ENCODE measurements at regions not wholly inside any gene's neighbourhood (a gene's known extent, or its start where the extent isn't known, plus 50 kb on each side); places are given as distances from the start of the nearest gene placed in this dataset.

DNA sequence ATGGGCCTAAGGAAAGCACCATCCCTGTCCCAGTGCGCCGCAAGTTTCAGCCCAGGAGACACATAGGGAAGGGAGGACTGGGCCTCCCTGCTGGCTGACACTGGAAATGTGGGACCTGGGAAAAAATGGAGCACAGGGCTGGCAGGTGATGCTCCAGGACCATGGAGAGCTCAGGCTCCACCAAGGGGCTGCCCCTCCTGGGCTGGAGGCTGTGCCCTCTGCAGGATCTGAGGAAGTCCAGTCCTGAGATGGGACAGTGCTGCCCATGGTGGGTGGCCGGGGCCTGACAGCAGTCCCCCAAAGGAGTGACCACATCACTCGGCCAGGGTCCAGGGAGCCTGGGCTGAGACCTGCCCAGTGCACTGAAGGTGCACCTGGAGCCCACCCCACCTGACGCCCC is 108.6 kb upstream of the TEKT4 start:
- TF ChIP-seq ZIC2 (tag by site-specific recombination; IDR thresholded peaks at IDR 0.05): no peak
- TF ChIP-seq, protein P1, sequence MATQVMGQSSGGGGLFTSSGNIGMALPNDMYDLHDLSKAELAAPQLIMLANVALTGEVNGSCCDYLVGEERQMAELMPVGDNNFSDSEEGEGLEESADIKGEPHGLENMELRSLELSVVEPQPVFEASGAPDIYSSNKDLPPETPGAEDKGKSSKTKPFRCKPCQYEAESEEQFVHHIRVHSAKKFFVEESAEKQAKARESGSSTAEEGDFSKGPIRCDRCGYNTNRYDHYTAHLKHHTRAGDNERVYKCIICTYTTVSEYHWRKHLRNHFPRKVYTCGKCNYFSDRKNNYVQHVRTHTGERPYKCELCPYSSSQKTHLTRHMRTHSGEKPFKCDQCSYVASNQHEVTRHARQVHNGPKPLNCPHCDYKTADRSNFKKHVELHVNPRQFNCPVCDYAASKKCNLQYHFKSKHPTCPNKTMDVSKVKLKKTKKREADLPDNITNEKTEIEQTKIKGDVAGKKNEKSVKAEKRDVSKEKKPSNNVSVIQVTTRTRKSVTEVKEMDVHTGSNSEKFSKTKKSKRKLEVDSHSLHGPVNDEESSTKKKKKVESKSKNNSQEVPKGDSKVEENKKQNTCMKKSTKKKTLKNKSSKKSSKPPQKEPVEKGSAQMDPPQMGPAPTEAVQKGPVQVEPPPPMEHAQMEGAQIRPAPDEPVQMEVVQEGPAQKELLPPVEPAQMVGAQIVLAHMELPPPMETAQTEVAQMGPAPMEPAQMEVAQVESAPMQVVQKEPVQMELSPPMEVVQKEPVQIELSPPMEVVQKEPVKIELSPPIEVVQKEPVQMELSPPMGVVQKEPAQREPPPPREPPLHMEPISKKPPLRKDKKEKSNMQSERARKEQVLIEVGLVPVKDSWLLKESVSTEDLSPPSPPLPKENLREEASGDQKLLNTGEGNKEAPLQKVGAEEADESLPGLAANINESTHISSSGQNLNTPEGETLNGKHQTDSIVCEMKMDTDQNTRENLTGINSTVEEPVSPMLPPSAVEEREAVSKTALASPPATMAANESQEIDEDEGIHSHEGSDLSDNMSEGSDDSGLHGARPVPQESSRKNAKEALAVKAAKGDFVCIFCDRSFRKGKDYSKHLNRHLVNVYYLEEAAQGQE (tag by site-specific recombination; IDR thresholded peaks at IDR 0.05): peak; percentile 89
- no peak overlapping the region for H3K27ac ChIP-seq (ENCODE audit: extremely low read depth, low read depth, low read length)
- no peaks in the 10 kb centered on the region for H3K4me1 ChIP-seq (ENCODE audit: control insufficient read depth, insufficient read depth, low read length)
- ChIA-PET CTCF (no interaction called here), POLR2A (no interaction called here)
- no peaks in the 10 kb centered on the region for H3K36me3 ChIP-seq (ENCODE audit: control insufficient read depth in 2 of 2, insufficient read depth in 1 of 2, low read length in 2 of 2)
- no peaks in the 10 kb centered on the region for H3K9me3 ChIP-seq (ENCODE audit: control insufficient read depth, insufficient read depth, low read depth, low read length)
- no peak overlapping the region for H3K4me3 ChIP-seq (ENCODE audit: low read depth, low read length)

- no peak overlapping the region for H3K27ac ChIP-seq (ENCODE audit: extremely low read depth, low read depth, low read length)
Measured at GRCh38 chr2:94763318-94763717, 107.9 kb upstream of the TEKT4 start.

More at GRCh38 chr2:94763318-94763717, 107.9 kb upstream of the TEKT4 start:
- H3K4me3 ChIP-seq (ENCODE audit: low read depth, low read length): no peak overlapping the region
- no peaks in the 10 kb centered on the region for H3K4me1 ChIP-seq (ENCODE audit: control insufficient read depth, insufficient read depth, low read length)
- ChIA-PET CTCF (no interaction called here), POLR2A (no interaction called here)
- no peaks in the 10 kb centered on the region for H3K9me3 ChIP-seq (ENCODE audit: control insufficient read depth, insufficient read depth, low read depth, low read length)
- H3K36me3 ChIP-seq (ENCODE audit: control insufficient read depth in 2 of 2, insufficient read depth in 1 of 2, low read length in 2 of 2): no peaks in the 10 kb centered on the region
- TF ChIP-seq ZNF341 (tag by site-specific recombination; IDR thresholded peaks at IDR 0.05; ENCODE audit: low read depth) (no peak), RBAK (tag by site-specific recombination; IDR thresholded peaks at IDR 0.05) (no peak), ZNF549 (tag by site-specific recombination; IDR thresholded peaks at IDR 0.05) (no peak), ZNF830 (tag by site-specific recombination; IDR thresholded peaks at IDR 0.05; ENCODE audit: low read depth) (no peak), ZNF843 (tag by site-specific recombination; IDR thresholded peaks at IDR 0.05) (no peak), ZNF280D (tag by site-specific recombination; IDR thresholded peaks at IDR 0.05) (no peak), ZNF311 (tag by site-specific recombination; IDR thresholded peaks at IDR 0.05; ENCODE audit: borderline replicate concordance) (no peak), ZNF513 (tag by site-specific recombination; IDR thresholded peaks at IDR 0.05) (no peak), ZNF561 (tag by site-specific recombination; IDR thresholded peaks at IDR 0.05; ENCODE audit: borderline replicate concordance) (no peak), HOXD13 (CRISPR knock-in tag; IDR thresholded peaks at IDR 0.05; ENCODE audit: borderline replicate concordance) (no peak), YY1 (tag by site-specific recombination; IDR thresholded peaks at IDR 0.05) (no peak), ZNF132 (tag by site-specific recombination; IDR thresholded peaks at IDR 0.05; ENCODE audit: borderline replicate concordance) (no peak)
- TF ChIP-seq, protein P2, sequence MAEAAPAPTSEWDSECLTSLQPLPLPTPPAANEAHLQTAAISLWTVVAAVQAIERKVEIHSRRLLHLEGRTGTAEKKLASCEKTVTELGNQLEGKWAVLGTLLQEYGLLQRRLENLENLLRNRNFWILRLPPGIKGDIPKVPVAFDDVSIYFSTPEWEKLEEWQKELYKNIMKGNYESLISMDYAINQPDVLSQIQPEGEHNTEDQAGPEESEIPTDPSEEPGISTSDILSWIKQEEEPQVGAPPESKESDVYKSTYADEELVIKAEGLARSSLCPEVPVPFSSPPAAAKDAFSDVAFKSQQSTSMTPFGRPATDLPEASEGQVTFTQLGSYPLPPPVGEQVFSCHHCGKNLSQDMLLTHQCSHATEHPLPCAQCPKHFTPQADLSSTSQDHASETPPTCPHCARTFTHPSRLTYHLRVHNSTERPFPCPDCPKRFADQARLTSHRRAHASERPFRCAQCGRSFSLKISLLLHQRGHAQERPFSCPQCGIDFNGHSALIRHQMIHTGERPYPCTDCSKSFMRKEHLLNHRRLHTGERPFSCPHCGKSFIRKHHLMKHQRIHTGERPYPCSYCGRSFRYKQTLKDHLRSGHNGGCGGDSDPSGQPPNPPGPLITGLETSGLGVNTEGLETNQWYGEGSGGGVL (tag by site-specific recombination; IDR thresholded peaks at IDR 0.05): no peak
- TF ChIP-seq, protein P3, sequence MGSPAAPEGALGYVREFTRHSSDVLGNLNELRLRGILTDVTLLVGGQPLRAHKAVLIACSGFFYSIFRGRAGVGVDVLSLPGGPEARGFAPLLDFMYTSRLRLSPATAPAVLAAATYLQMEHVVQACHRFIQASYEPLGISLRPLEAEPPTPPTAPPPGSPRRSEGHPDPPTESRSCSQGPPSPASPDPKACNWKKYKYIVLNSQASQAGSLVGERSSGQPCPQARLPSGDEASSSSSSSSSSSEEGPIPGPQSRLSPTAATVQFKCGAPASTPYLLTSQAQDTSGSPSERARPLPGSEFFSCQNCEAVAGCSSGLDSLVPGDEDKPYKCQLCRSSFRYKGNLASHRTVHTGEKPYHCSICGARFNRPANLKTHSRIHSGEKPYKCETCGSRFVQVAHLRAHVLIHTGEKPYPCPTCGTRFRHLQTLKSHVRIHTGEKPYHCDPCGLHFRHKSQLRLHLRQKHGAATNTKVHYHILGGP (tag by site-specific recombination; IDR thresholded peaks at IDR 0.05): no peak
- TF ChIP-seq, protein P4, sequence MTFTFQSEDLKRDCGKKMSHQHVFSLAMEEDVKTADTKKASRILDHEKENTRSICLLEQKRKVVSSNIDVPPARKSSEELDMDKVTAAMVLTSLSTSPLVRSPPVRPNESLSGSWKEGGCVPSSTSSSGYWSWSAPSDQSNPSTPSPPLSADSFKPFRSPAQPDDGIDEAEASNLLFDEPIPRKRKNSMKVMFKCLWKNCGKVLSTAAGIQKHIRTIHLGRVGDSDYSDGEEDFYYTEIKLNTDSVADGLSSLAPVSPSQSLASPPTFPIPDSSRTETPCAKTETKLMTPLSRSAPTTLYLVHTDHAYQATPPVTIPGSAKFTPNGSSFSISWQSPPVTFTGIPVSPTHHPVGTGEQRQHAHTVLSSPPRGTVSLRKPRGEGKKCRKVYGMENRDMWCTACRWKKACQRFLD (tag by site-specific recombination; IDR thresholded peaks at IDR 0.05): no peak

Data from HEK293 (cell line).